ENCODE measurements at regions not wholly inside any gene's neighbourhood (a gene's known extent, or its start where the extent isn't known, plus 50 kb on each side); places are given as distances from the start of the nearest gene placed in this dataset.

DNA sequence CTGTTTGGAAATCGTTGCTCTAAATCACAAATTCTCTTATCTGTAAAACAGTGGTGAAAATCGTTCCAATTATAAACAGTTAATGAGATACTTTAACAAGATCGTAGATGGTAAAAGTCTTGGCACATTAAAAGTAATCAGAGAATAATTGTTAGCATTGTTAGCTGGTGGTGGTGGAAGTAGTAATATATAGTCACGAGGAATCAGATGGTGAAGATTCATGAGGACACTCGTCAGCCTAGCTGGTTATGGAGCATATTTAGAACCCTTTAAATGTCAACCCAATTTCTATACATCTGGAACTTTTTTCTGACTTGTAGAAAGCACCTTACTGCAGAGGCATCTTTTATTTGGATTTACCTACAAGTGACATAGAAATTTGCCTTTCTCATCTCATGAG, 190.8 kb downstream of the TLE1 start:
- TF ChIP-seq CTCF (IDR thresholded peaks at IDR 0.05; ENCODE audit: poor library complexity) (no peak), EZH2 (IDR thresholded peaks at IDR 0.05; ENCODE audit: borderline replicate concordance) (no peak)

Data from hepatocyte (in vitro differentiated cells).